A204.1 (cell line): ENCODE measurements at regions not wholly inside any gene's neighbourhood (a gene's known extent, or its start where the extent isn't known, plus 50 kb on each side); places are given as distances from the start of the nearest gene placed in this dataset.
"Not testable (repeated sequence)": the region's sequence is repeated elsewhere in the genome, so short reads cannot be mapped to it uniquely, and the experiment has no call there.

ENCODE experiments used
- FAIRE-seq: peaks from 2 replicates; lab custom pipeline; 2012; peaks lifted over from hg19 to GRCh38; lab: Jason Lieb, UNC

DNA sequence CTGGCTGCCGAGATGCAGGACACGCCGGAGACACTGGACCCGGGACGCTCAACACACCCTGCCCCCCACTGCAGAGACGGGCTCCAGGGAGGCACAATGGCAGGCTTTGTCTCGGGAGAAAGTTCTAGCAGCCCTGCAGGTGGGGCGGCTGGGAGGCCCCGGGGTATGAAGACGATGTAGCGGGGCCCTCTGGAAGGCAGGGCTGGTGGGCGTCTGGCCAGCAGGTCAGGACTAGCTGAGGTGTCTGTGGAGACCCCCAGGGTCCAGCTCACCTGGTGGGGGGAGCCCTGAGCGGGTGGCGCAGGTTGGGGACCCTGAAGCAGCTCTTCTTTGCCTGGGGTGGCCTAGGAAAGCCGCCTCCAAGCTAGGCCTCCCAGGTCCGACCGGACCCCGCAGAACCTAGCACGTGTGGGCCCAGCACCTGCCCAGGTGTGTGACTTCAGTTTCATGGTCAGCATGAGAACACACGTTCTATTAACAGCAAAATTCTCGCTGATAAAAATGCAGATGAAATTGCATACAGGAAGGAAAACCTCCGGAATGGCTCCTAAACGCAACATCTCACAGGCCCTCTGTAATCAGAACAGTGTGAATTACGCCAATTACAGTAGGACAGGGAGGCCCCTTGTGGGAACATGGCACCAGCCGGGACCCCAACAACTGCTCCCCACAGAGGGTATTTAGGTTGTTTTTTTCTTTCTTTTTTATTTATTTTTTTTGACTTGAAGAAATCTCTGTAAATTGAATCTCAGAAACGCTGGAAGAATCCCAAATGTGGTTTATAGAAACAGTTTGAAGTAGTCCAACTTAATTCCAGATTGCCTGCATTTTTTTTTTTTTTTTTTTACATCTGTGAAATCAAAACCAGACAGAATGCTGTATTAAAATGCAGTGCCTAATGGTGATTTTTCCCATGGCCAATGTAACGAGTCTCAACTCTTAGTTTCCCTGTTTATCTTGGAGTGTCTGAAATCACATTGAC, 195.6 kb upstream of the ZNF469 start:
- FAIRE-seq: not testable (repeated sequence)

DNA sequence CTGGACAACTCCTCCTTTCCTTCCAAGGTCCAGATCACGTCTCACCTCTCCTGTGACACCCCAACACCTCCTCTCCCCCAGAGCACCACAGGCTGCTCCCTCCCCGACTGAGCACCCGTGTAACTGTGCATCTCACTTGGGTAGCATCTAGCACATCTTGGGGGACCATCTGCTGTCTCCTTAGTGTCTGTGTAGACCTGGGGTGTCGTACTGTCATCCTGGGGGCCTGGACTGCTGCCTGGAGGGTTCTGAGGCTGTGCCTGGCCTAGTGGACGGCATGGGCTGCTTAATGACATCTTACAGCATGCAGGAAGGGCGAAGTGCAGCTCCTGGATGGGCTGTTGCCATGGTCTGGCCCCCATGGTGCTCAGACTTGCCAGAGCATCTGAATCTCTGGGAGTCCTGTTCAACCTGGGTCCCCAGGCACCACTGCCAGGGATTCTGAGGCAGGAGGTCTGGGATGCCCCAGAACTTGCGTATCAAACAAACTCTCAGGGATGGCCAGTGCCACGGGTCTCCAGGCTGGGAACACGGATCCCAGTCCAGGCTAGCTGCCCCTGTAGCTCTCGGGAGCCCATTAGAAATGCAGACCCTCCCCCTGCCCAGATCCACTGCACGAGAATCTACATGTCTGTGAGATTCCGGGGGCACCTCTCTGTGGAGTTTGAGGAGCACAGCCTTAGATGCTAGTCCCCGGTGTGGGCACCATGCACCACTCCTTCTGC, 194.4 kb upstream of the ZNF469 start:
- FAIRE-seq: not testable (repeated sequence)

DNA sequence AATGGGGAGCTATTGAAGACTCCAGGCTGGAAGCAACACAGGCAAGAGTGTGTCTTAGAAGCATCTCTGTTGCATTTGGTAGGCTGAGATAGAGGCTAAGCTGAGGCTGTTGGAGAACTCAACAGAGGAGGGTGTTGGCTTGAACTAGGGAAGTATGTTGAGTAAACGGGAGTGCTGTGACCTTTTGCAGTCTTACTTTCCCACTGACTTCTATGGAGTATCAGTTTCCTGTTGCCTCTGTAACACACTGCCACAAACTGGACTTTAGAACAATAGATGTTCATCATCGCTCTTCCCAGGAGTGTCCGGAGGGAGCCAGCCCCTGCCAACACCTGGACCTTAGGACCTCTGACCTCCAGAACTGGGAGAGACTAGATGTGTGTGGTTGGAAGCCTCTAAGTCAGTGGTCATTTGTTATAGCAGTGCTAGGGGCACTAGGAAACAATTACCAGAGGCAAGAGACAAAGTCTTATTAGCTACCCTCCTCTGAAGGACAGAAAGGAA, 192.1 kb upstream of the ZNF469 start:
- not testable (repeated sequence) for FAIRE-seq

DNA sequence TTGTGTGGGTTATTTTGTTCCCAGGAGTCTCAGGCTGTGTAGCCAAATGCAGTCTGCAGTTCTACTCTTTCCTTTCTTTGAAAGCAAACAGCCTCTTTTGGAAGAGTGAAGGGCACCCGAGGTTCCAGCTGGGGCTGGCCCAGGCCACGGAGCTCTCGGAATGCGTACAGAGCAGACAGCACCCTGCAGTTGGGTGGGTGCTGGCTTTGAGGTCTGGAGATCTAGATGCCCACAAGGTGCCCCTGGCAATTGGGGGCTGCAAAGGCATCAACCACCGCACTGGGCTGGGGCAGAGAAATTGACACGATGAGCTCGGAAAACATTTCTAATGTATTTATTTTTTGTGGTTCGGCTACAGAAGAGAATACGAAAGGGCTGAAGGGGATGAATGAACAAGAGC, 191.6 kb upstream of the ZNF469 start:
- not testable (repeated sequence) for FAIRE-seq

DNA sequence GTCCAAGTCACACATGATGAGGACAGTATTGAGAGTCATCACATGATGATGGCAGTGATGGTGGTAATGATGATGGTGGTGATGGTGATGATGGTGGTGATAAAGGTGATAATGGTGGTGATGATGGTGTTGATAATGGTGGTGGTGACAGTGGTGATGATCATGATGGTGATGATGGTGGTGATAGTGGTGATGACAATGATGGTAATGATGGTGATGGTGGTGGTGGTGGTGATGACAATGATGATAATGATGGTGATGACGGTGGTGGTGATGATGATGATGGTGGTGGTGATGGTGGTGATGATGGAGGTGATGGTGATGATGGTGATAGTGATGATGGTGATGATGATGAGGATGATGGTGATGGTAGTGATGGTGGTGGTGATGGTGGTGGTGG, 190.2 kb upstream of the ZNF469 start:
- no peak for FAIRE-seq

DNA sequence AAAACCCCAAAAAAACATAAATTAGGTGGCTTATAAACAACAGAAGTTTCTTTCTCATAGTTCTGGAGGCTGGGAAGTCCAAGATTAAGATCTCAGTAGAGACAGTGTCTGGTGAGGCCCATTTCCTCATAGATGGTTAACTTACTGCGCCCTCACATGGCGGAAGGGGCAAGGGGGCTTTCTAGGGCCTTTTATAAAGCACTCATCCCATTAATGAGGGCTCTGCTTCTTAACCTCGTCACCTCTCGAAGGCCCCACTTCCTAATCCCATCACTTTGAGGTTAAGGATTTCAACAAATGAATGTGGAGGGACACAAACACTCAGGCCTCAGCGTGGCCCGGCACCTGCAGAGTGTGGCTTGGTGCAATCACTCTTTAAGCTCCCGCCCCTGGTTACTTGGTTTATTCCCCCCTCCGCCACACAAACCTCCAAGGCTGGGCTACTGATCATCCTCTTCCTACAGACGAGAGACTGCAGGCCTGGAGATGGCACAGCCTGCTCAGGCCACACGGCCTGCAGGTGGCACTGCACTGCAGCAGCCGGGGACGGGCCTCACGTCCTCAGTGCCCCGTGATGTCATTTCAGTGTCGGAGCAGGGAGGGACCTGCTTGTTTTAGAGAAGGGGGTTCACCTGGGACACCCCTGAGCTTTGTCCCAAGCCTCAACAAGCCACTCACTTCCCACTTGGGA, 188.9 kb upstream of the ZNF469 start:
- FAIRE-seq: not testable (repeated sequence)

DNA sequence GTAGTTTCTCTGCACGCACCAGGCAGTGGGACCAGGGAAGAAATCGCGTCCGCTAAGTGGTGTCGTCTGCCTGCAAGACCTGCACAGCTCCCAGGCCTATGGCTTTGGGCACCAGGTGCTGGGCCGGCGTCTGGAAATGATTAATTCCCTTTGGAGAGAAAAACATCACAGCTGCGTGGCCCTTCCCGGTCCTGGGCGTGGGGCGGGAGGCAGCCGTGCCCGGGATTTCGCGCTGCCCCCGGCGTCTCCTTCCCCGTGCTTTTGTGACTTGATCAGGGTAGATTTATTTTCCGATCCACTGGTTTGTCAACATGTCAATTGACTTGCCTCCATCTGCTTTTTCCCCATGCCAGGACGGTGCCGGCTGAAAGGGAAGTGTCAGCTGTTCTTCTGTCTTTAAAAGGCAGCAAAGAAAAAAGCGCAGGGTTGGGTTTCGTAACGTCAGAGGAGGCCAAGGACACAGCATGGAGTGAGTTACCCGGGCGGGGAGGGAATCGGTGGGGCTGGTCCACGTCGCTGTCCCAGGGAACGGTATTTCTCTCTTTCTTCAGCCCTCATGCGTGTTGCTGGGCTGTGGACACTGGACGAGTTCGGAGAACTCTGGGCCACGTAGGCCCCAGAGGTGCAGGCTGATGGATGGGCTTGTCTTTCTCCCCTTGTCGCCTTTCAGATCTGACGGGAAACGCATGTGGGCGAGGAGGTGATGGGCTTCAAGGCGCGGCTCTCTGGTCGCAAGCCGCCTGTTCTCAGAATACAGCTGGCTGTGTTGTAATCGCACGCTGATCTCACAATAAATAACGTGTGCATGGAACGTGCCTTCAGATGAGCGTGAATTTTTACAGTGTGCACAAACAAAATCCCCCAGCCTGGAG, 188.1 kb upstream of the ZNF469 start:
- no peak for FAIRE-seq

DNA sequence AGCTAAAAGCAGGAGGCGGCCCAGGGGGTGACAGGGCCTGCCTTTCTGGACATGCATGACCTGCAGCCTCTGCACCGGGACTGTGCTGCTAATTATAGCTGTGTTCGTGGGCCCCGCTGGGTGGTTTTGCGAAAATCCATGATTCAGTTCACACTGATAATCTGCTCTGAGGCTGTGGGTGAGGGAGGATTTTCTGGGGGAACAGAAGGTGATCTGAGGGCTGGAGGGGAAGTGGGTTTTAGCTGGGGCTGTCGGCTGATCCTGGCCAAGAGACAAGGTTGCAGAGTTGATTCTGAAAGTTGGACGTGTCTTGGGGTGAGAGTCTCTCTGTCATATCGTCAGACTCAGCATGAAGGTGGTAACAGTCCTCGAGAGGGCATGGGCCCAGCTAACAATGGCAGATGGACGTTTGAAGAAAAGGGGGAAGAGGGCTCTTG, 187.5 kb upstream of the ZNF469 start:
- no peak for FAIRE-seq

DNA sequence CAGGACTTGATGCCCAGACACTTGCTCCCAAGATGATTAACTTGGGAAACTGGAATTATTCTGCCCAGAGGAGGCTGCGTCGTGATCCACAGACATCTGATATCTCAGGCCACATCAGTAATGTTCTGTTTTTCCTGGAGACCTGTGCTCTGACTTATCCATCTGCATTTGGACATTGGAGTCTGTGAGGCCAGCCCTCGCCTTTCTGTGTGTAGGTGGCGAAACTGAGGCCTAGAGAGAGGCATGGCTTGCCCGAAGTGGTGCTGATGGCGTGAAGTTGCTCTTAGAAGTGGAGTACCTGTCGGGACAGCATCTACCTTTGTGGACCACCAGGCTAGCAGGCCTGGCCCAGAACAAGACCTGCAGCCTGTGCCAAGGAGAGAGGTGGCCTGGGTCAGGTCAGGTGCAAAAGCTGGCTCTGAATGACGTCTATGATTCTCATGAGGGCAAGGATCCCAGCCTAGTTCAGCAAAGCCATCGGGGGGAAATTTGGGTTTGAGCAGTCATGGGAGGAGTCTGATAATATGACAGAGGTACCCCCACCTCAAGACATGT, 186.8 kb upstream of the ZNF469 start:
- no peak for FAIRE-seq

DNA sequence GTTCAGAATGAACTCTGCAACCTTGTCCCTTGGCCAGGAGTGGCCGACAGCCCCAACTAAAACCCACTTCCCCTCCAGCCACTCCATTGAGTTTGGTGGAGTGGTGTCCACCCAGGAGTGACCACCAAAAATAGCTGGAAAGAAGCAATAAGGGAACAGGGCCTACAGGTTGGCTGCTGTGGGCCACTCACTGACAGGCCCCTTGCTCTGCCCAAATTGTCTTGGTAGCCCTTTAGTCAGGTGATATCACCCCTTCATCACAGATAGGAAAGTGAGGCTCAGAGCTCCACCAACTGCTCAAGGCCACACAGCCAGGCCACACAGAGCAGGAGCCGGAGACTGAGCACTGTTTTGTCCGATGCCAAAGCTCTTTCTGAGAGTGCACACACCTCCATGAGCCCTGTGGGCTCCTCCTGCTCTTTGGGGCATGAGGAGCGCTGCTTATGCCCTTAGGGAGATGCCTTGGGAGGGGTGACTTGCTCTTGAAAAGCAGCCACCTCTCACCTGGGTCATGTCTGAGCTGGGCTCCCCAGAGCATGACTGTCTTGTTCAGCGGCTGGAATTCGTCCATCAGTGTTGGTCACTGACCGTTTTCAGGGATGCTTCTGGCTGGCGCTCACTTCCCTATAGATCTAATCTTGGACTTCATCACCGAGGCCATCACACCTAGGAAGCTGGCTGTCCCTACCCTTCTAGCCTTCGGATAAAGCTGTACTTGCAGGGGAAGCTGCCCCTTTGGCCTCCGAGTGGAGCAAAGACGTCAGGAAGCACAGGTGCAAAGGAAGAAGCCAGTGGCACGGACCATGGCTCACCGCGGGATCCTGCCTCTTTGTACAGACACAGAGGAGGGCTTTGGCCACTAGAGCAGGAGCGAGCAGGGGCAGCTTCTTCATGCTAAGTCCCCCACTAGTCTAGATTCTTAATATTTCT, 186.0 kb upstream of the ZNF469 start:
- FAIRE-seq: no peak

DNA sequence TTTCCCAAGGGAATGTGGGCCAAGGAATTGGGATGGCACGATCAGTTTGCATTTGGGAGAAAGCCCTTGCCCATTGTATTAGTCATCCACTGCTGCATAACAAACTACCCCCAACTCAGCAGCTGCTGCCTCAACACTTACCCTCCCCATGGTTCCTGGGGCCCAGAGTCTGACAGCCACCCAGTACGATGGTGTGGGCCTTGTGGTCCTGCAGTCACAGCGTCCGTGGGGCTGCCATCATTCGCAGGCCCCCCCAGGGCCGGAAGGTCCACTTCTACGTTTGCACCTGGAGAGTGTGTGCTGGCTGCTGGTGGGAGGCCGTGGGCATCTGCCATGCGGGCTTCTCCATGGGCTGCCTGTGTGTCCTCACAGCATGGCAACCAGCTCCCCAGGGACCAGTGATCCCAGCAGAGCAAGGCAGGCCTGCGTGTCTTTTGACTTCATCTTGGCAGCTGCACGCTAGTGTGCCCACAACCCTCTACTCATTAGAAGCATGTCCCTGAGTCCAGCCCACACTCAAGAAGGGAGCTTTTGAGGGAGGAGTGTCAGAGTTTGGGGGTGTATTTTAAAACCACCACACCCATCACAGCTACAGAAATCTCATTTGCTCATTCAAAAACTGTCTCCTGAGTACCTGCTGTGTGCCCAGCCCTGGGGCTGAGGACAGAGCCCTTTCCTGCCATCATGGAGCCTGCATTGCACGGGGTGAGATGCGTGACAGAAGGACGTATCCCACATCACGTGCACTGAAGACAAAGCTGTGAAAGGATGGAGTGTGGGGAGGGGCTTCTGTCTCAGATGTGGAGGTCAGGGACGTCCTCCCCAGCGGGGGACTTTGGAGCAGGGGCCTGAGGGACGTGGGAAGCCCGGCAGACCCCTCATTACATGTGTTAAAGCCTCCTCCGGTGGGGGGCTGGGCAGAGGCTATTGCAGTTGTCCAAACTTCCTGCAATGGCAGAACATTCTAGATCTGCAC, 185.0 kb upstream of the ZNF469 start:
- FAIRE-seq: no peak

DNA sequence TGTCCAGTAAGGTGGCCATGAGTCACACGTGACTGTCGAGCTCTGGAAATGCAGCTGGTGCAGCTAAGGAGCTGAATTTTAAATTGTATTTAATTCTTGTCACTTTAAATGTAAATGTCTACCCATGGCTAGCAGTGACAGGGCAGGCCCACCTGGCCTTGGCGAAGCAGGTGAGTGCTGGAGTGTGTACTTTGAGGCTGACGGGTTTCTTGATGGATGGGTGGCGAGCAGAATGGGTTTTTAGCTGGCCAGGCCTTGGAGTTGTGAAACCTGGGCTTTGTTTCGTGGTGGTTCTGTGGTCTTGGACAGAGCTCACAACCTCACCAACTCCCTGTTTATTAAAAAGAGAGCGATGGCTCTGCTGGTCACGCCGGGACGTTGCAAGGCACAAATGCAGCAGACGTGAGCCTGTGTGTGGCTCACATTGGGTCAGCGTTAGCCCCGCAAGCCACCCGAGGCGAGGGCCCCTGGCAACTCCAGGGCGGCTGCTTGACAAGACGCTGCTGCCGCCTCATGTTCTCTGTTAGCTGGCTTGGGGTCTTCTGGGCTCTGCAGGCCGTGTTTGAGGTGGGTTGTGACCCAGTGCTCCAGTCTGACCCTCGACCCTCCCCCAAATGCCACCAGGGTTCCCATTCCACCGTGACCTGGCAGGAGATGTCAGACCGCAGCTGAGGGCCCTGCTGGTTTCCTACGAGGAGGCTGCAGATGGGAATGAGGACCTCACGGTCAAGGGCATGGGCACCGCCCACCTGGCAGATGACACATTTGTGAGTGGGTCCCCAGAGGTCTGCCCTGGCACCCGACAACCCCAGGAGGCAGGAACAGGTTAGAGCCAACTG, 184.1 kb upstream of the ZNF469 start:
- not testable (repeated sequence) for FAIRE-seq

DNA sequence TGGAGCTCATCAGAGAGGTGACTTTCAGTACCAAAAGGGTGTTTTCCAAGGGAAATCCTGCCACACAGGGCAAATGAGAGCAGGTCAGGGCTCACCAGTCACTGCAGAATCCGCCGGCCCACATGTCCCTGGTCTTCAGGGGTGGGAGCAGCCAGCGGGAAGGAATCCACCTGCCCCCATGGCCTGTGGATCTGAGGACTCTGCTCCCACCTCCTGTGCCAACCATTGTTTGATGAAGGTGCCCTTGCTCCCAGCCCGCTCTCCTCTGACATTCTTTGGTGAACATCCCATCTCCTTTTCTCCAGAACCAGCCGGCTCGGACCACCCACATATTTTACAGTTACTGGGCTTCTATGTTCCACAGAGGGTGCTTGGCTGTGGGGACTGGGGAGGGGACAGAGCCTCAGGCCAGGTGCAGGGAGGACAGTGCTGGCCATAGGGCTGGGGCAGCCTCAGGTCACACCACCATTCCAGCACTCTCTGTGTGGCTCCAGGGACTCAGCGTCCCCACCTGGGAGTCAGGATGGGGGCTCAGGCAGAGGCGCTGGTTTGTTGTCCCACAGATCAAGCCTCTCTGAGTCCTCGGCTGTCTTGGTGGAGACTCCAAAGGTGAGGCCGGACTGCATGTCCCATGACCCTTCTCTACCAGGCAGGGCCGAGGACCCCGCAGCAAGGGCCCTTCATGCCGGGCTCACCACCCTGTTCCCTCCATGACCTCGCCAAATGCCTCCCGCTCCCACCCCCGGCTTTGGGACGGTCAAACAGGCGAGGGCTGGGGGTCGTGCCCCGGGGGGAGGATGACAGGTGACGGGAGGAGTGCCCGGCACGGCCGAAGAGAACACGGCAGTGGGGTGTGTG, 183.2 kb upstream of the ZNF469 start:
- FAIRE-seq: not testable (repeated sequence)

DNA sequence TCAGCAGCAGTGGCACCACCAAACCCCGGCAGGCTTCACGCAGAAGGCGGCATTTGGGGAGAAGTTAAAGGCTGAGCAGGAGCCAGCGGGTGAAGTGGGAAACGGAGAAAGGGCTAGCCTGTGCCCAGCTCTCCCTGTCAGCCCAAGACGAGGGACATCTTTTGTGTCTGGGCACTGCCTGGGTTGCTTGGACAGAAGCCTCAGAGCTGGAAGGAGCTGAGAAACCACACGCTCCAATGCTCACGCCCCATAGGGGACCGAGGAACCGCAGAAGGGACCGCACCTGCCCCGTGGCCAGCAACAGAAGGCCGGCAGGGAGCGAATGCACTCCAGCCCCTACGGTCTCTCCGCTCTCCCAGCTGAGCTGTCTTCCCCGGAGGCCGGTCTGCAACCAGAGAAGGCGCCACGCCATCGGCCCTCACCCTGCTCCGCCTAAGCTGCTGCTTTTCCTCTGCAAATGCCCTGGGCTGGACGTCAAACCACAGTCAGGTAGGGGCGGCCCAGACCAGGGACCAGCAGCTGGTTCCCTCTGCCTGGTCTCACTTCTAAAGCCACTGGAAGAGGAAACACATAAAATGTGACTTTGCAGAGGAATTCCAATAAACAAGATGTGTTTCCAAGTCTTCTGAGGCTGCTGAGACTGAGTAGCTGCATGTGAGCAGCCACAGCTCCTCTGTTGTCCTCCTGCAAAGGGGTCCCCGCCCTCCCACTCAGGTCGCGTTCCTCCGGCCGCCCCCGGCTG, 182.4 kb upstream of the ZNF469 start:
- FAIRE-seq: not testable (repeated sequence)

DNA sequence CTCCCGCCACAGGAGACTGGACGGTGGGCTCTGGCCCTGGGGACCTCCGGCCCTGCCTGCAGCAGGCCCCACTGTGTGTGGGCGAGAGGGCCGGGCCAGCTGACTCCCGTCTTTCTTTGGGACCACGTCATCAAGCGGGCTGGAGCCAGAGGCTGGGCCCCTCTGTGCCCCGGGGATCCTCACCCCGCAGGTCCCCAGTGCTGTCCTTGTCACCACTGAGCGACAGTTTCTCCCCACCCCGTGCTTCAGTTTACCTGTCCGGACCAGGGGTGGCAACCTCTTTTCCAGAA, 181.9 kb upstream of the ZNF469 start:
- FAIRE-seq: no peak

DNA sequence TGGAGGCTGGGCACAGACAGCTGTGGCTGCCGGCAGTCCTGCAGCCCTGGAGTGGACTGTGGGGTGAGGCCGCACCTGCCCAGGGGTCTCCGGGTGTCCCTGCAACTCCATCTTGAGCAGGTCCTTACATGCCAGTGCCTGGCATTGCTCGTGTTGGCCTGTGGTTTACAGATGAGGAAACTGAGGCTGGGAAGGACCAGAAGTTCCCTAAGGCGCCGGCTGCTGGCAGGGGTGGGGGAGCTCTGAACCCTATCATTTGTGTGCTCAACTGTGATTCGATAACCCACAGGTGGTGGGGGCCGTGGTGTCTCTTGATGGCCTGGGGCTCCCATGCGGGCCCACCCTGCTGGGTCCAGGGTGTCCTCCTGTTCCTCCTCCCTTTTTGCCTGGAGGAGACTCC, 181.1 kb upstream of the ZNF469 start:
- not testable (repeated sequence) for FAIRE-seq
